Esophagus muscularis mucosa (tissue), 3 donors: ENCODE measurements at regions not wholly inside any gene's neighbourhood (a gene's known extent, or its start where the extent isn't known, plus 50 kb on each side); places are given as distances from the start of the nearest gene placed in this dataset.

ENCODE experiments used
- CTCF ChIP-seq, 3 experiments: fragments of 200-600 bp in 2 of 3; fragments of 450-650 bp in 1 of 3; sonication (generic) in 2 of 3; IDR thresholded peaks; one replicate each; pipeline ENCODE4 v1.5.1; 2017 to 2019; ENCODE audit warnings: antibody characterized with exemption in 3 of 3, mild to moderate bottlenecking in 2 of 3, moderate library complexity in 1 of 3
- POLR2A ChIP-seq: fragments of 450-650 bp; IDR thresholded peaks from one replicate; pipeline ENCODE4 v1.6.1; 2017; ENCODE audit warnings: antibody characterized with exemption, moderate library complexity, mild to moderate bottlenecking, low read depth
- POLR2AphosphoS5 ChIP-seq, 2 donors: sonication (generic); formaldehyde crosslinking; IDR thresholded peaks; one replicate each; pipeline ENCODE4 v1.6.1; 2017; ENCODE audit warnings: antibody characterized with exemption in 2 of 2

- no peak for TF ChIP-seq CTCF (IDR thresholded peaks at IDR 0.05)
- TF ChIP-seq POLR2A = no peak
- TF ChIP-seq POLR2AphosphoS5 (IDR thresholded peaks at IDR 0.05) = no peak
These were observed 158.4 kb downstream of the CHIC2 start for GRCh38 chr4:53905941-53906377.
